Ovary (tissue), 3 donors: ENCODE measurements at regions not wholly inside any gene's neighbourhood (a gene's known extent, or its start where the extent isn't known, plus 50 kb on each side); places are given as distances from the start of the nearest gene placed in this dataset.

Experiments used
- CTCF ChIP-seq, 3 donors: fragments of 450-650 bp in 2 of 3; fragments of 200-600 bp in 1 of 3; IDR thresholded peaks; one replicate each; pipeline versions ENCODE4 v1.5.1 to v1.8.0; 2016 to 2022; ENCODE audit warnings: antibody characterized with exemption in 3 of 3, mild to moderate bottlenecking in 1 of 3
- POLR2A ChIP-seq: fragments of 450-650 bp; IDR thresholded peaks from one replicate; pipeline ENCODE4 v1.6.1; 2017; ENCODE audit warnings: antibody characterized with exemption, mild to moderate bottlenecking, moderate library complexity
- donor health status: DM: no; HTN: no; CAD: no.

DNA sequence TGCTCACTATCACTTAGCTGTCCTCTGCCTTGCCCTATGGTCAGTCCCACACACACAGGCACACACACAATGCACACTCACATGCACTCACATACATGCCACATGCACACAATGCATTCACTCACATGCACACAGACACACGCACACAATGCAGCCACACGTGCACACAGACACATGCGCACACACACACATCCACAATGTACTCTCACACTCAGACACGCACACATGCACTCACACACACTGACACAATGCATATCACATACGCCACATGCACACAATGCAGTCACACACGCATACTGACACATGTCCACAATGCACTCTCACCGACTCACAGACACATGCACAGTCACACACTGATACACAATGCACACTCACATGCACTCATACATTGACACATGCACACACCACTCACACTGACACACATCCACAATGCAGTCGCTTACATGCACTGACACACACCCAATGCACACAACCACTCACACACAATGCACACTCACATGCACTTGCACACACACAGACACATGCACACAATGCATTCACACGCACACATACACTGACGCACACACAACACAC, 99.7 kb downstream of the ENGASE start:
- TF ChIP-seq CTCF (IDR thresholded peaks at IDR 0.05) = no peak
- no peak for TF ChIP-seq POLR2A
